ENCODE measurements at regions not wholly inside any gene's neighbourhood (a gene's known extent, or its start where the extent isn't known, plus 50 kb on each side); places are given as distances from the start of the nearest gene placed in this dataset.
"Not testable (repeated sequence)": the region's sequence is repeated elsewhere in the genome, so short reads cannot be mapped to it uniquely, and the experiment has no call there.

GRCh38 chr10:77740396-77740795 is 102.8 kb upstream of the KCNMA1 start:
- Mint-ChIP-seq H3K36me3 (peaks cover 43% of the 10 kb centered on the region), H3K9me3 (peaks cover 46% of the 10 kb centered on the region)
- H3K27me3 Mint-ChIP-seq (ENCODE audit: low read depth); POLR2A ChIA-PET; H3K27ac Mint-ChIP-seq; ATAC-seq; CTCF ChIA-PET; H3K4me3 Mint-ChIP-seq; H3K4me1 Mint-ChIP-seq; DNase-seq (ENCODE audit: low spot score): not testable (repeated sequence)

GRCh38 chr10:77738496-77739158 is 101.0 kb upstream of the KCNMA1 start:
- Mint-ChIP-seq H3K4me1 (no peaks in the 10 kb centered on the region), H3K4me3 (no peak overlapping the region), H3K27ac (no peak overlapping the region), H3K36me3 (peaks cover 43% of the 10 kb centered on the region), H3K27me3 (ENCODE audit: low read depth) (peaks cover 2% of the 10 kb centered on the region; the same call in 1 of the 2 replicates), H3K9me3 (peaks cover 46% of the 10 kb centered on the region)
- CTCF ChIA-PET: interaction anchor here (1.3 kb wide), 1 partner anchor 27 kb away, joined by 4 read pairs; no protein-coding TSS in a partner anchor
- no peak for ATAC-seq
- DNase-seq (ENCODE audit: low spot score): no peak
- TF ChIP-seq ZNF317 (CRISPR knock-in tag; IDR thresholded peaks at IDR 0.05; ENCODE audit: borderline replicate concordance, low read depth) (no peak), FOXJ3 (CRISPR knock-in tag; IDR thresholded peaks at IDR 0.05; ENCODE audit: borderline replicate concordance) (no peak), AFF4 (CRISPR knock-in tag; IDR thresholded peaks at IDR 0.05; ENCODE audit: borderline replicate concordance) (no peak), KAT7 (CRISPR knock-in tag; IDR thresholded peaks at IDR 0.05; ENCODE audit: borderline replicate concordance) (no peak), CREB1 (CRISPR knock-in tag; IDR thresholded peaks at IDR 0.05) (no peak), CDX4 (CRISPR knock-in tag; IDR thresholded peaks at IDR 0.05; ENCODE audit: borderline replicate concordance) (no peak), USF1 (CRISPR knock-in tag; IDR thresholded peaks at IDR 0.05) (no peak), E2F1 (CRISPR knock-in tag; IDR thresholded peaks at IDR 0.05) (no peak), ZNF425 (CRISPR knock-in tag; conservative IDR thresholded peaks at IDR 0.05) (no peak), JUN (CRISPR knock-in tag; IDR thresholded peaks at IDR 0.05) (no peak), EMX1 (CRISPR knock-in tag; IDR thresholded peaks at IDR 0.05) (no peak)
- POLR2A ChIA-PET: no interaction called here

- no peak for ATAC-seq
- H3K9me3 Mint-ChIP-seq: peaks cover 46% of the 10 kb centered on the region
- ChIA-PET CTCF (no interaction called here), POLR2A (no interaction called here)
- H3K4me1 Mint-ChIP-seq: peaks cover 4% of the 10 kb centered on the region; the same call in 1 of the 2 replicates
- DNase-seq (ENCODE audit: low spot score): no peak
- no peak overlapping the region for H3K27ac Mint-ChIP-seq
- peaks cover 43% of the 10 kb centered on the region for H3K36me3 Mint-ChIP-seq
- peaks cover 2% of the 10 kb centered on the region; the same call in 1 of the 2 replicates for H3K27me3 Mint-ChIP-seq (ENCODE audit: low read depth)
- no peak overlapping the region for H3K4me3 Mint-ChIP-seq
- TF ChIP-seq TEAD4 (CRISPR knock-in tag; IDR thresholded peaks at IDR 0.05) (no peak), JAZF1 (CRISPR knock-in tag; IDR thresholded peaks at IDR 0.05) (no peak), AFF4 (CRISPR knock-in tag; IDR thresholded peaks at IDR 0.05; ENCODE audit: borderline replicate concordance) (no peak), ATF3 (CRISPR knock-in tag; conservative IDR thresholded peaks at IDR 0.05) (no peak), ZNF121 (CRISPR knock-in tag; IDR thresholded peaks at IDR 0.05) (no peak), IRF2 (CRISPR knock-in tag; IDR thresholded peaks at IDR 0.05; ENCODE audit: borderline replicate concordance, low read depth) (no peak)
Measured at GRCh38 chr10:77737608-77738007, 100.0 kb upstream of the KCNMA1 start.

Measured in WTC11 (cell line).